ENCODE measurements at regions not wholly inside any gene's neighbourhood (a gene's known extent, or its start where the extent isn't known, plus 50 kb on each side); places are given as distances from the start of the nearest gene placed in this dataset.

DNA sequence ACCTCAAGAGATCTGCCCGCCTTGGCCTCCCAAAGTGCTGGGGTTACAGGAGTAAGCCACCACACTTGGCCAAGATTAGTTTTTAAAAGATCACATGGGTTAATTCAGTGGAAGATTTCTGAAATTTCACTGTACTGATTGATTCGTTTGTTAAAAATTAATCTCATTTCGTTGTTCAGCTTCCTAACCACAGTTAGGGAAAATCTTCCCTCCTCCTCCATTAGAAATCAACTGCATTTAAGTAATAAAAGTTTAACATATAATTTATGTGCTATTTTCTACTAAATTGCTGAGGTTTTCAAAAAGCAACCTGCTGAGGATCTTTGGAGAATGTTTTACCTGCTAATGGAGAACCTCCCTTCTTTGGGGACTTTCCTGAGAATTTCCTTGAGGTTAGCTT, 522.4 kb downstream of the GATA3 start:
- no peak overlapping the region for H2BK5ac ChIP-seq (ENCODE audit: low read depth, low read length, poor library complexity)

DNA sequence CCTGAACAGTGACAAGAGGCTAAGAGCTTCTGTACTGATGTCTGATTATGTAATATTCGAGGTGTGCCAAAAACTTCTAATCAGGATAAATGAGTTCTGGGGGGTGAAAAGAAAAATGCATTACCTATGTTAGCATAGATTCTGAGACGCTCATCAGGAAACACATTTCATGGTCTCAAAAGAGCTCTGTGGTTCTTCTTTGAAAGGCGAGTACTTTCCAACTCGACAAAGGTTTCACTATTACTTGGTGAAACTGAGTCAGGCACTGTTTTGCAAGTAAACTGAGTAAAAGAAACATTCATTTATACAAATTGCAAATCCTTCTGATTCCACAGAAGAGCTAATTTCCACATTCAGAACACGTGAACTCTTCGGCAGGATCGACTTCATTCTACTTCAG, 523.2 kb downstream of the GATA3 start:
- no peaks in the 10 kb centered on the region for H3K27me3 ChIP-seq (ENCODE audit: insufficient read depth, low read length)
- H3K9me3 ChIP-seq (ENCODE audit: insufficient read depth, low read depth, low read length): no peaks in the 10 kb centered on the region
- no peak overlapping the region for H4K91ac ChIP-seq (ENCODE audit: low read depth, low read length)
- no CpG with 5 or more reads among the region's 7 CpGs for WGBS (ENCODE audit: extremely low coverage, insufficient coverage, insufficient read length)
- no peaks in the 10 kb centered on the region for H3K79me2 ChIP-seq (ENCODE audit: control insufficient read depth, insufficient read depth, low read length, poor library complexity)
- no peak overlapping the region for H3K14ac ChIP-seq (ENCODE audit: low read length)
- H3K4me1 ChIP-seq (ENCODE audit: control insufficient read depth in 1 of 2, insufficient read depth in 2 of 2, low read length in 2 of 2): peaks cover 7 to 10% of the 10 kb centered on the region in 2 experiments
- no peak overlapping the region for H3K4me3 ChIP-seq (ENCODE audit: low read depth, low read length)
- no peak overlapping the region for H2BK5ac ChIP-seq (ENCODE audit: low read depth, low read length, poor library complexity)
- DNase-seq: no peak
- H4K8ac ChIP-seq (ENCODE audit: low read depth, low read length): no peak overlapping the region
- H3K4me2 ChIP-seq (ENCODE audit: low read length): no peak overlapping the region
- H2AK5ac ChIP-seq (ENCODE audit: low read length): no peak overlapping the region
- H3K18ac ChIP-seq (ENCODE audit: low read length): no peak overlapping the region
- no peak overlapping the region for H3K23ac ChIP-seq (ENCODE audit: low read length)
- H3K36me3 ChIP-seq (ENCODE audit: control insufficient read depth in 1 of 2, insufficient read depth in 2 of 2, low read length in 2 of 2): no peaks in the 10 kb centered on the region
- H2BK12ac ChIP-seq (ENCODE audit: low read length): no peak overlapping the region
- H2BK120ac ChIP-seq (ENCODE audit: insufficient read depth, low read length, poor library complexity): no peak overlapping the region
- H2AFZ ChIP-seq (ENCODE audit: insufficient read depth, low read length, poor library complexity): no peak overlapping the region
- no peak overlapping the region for H3K9ac ChIP-seq (ENCODE audit: low read length)
- peaks cover 5% of the 10 kb centered on the region for H3K79me1 ChIP-seq (ENCODE audit: low read length)
- H3K27ac ChIP-seq (ENCODE audit: low read depth, low read length): no peak overlapping the region
- no peak overlapping the region for H4K12ac ChIP-seq (ENCODE audit: low read depth, low read length)
- no peak overlapping the region for H3K4ac ChIP-seq (ENCODE audit: low read depth, low read length)

More for the DNA sequence above, 522.4 kb downstream of the GATA3 start:
- H4K12ac ChIP-seq (ENCODE audit: low read depth, low read length): no peak overlapping the region
- H4K91ac ChIP-seq (ENCODE audit: low read depth, low read length): no peak overlapping the region
- H3K4me1 ChIP-seq (ENCODE audit: control insufficient read depth in 1 of 2, insufficient read depth in 2 of 2, low read length in 2 of 2): peaks cover 7 to 8% of the 10 kb centered on the region in 2 experiments
- H2BK120ac ChIP-seq (ENCODE audit: insufficient read depth, low read length, poor library complexity): no peak overlapping the region
- no peak overlapping the region for H2AK5ac ChIP-seq (ENCODE audit: low read length)
- no peak overlapping the region for H3K4me2 ChIP-seq (ENCODE audit: low read length)
- H3K9me3 ChIP-seq (ENCODE audit: insufficient read depth, low read depth, low read length): no peaks in the 10 kb centered on the region
- H4K8ac ChIP-seq (ENCODE audit: low read depth, low read length): no peak overlapping the region
- H2BK12ac ChIP-seq (ENCODE audit: low read length): no peak overlapping the region
- H3K23ac ChIP-seq (ENCODE audit: low read length): no peak overlapping the region
- H3K4ac ChIP-seq (ENCODE audit: low read depth, low read length): no peak overlapping the region
- H3K4me3 ChIP-seq (ENCODE audit: low read depth, low read length): no peak overlapping the region
- H2AFZ ChIP-seq (ENCODE audit: insufficient read depth, low read length, poor library complexity): no peak overlapping the region
- H3K18ac ChIP-seq (ENCODE audit: low read length): no peak overlapping the region
- H3K9ac ChIP-seq (ENCODE audit: low read length): no peak overlapping the region
- no peak overlapping the region for H3K27ac ChIP-seq (ENCODE audit: low read depth, low read length)
- no CpG with 5 or more reads among the region's 3 CpGs for WGBS (ENCODE audit: extremely low coverage, insufficient coverage, insufficient read length)
- H3K36me3 ChIP-seq (ENCODE audit: control insufficient read depth in 1 of 2, insufficient read depth in 2 of 2, low read length in 2 of 2): no peaks in the 10 kb centered on the region
- DNase-seq: no peak
- no peak overlapping the region for H3K14ac ChIP-seq (ENCODE audit: low read length)
- peaks cover 5% of the 10 kb centered on the region for H3K79me1 ChIP-seq (ENCODE audit: low read length)
- H3K79me2 ChIP-seq (ENCODE audit: control insufficient read depth, insufficient read depth, low read length, poor library complexity): no peaks in the 10 kb centered on the region
- no peaks in the 10 kb centered on the region for H3K27me3 ChIP-seq (ENCODE audit: insufficient read depth, low read length)

DNA sequence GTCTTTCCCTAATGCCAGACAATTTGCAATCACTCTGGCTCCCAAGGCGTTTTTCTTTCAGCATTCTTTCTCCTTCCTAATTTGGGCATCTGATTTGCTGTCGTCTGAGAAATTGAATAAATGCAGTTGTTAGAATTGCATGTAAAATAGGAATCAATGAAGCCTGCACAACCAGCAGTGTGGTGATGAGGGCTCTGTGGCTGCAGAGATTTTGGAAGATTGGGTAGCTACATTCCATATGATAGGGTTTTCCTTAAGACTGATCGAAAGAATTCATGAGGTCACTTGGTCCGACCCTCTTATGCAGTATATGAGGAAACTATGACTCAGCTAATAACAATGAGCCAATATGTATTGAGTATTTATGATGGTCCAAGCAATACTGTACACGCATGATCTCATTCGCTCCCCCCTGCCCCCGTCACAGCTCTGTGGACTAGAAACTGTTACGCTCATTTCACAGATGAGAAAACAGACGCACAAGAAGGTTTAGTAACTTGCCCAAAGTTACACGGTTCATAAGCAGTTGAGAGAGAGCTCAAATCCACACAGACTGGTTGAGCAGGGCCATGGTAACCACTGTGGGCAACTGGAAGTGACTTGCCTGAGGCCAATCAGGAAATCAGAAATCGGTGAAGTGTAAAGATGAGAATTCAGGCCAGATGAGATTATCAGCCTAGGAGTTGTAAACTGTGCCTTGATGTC, 527.2 kb downstream of the GATA3 start:
- H3K9ac ChIP-seq (ENCODE audit: low read length): no peak overlapping the region
- no peaks in the 10 kb centered on the region for H3K9me3 ChIP-seq (ENCODE audit: insufficient read depth, low read depth, low read length)
- no peak overlapping the region for H3K4me3 ChIP-seq (ENCODE audit: low read depth, low read length)
- no peak overlapping the region for H3K18ac ChIP-seq (ENCODE audit: low read length)
- H3K36me3 ChIP-seq (ENCODE audit: control insufficient read depth in 1 of 2, insufficient read depth in 2 of 2, low read length in 2 of 2): no peaks in the 10 kb centered on the region
- H4K8ac ChIP-seq (ENCODE audit: low read depth, low read length): no peak overlapping the region
- no peak overlapping the region for H3K23ac ChIP-seq (ENCODE audit: low read length)
- peak overlapping the region; percentile 2 for H2BK12ac ChIP-seq (ENCODE audit: low read length)
- H4K12ac ChIP-seq (ENCODE audit: low read depth, low read length): no peak overlapping the region
- DNase-seq: peak; percentile 91 to 96
- peaks cover 7 to 10% of the 10 kb centered on the region in 2 experiments for H3K4me1 ChIP-seq (ENCODE audit: control insufficient read depth in 1 of 2, insufficient read depth in 2 of 2, low read length in 2 of 2)
- H3K4me2 ChIP-seq (ENCODE audit: low read length): peak overlapping the region; percentile 33
- no peak overlapping the region for H3K14ac ChIP-seq (ENCODE audit: low read length)
- no peak overlapping the region for H4K91ac ChIP-seq (ENCODE audit: low read depth, low read length)
- H2AK5ac ChIP-seq (ENCODE audit: low read length): no peak overlapping the region
- H3K27me3 ChIP-seq (ENCODE audit: insufficient read depth, low read length): no peaks in the 10 kb centered on the region
- H2AFZ ChIP-seq (ENCODE audit: insufficient read depth, low read length, poor library complexity): no peak overlapping the region
- H3K4ac ChIP-seq (ENCODE audit: low read depth, low read length): no peak overlapping the region
- H3K79me2 ChIP-seq (ENCODE audit: control insufficient read depth, insufficient read depth, low read length, poor library complexity): no peaks in the 10 kb centered on the region
- H3K27ac ChIP-seq (ENCODE audit: low read depth, low read length): peak overlapping the region; percentile 12
- peaks cover 5% of the 10 kb centered on the region for H3K79me1 ChIP-seq (ENCODE audit: low read length)
- H2BK5ac ChIP-seq (ENCODE audit: low read depth, low read length, poor library complexity): peak overlapping the region; percentile 24
- no CpG with 5 or more reads among the region's 11 CpGs for WGBS (ENCODE audit: extremely low coverage, insufficient coverage, insufficient read length)
- H2BK120ac ChIP-seq (ENCODE audit: insufficient read depth, low read length, poor library complexity): no peak overlapping the region

DNA sequence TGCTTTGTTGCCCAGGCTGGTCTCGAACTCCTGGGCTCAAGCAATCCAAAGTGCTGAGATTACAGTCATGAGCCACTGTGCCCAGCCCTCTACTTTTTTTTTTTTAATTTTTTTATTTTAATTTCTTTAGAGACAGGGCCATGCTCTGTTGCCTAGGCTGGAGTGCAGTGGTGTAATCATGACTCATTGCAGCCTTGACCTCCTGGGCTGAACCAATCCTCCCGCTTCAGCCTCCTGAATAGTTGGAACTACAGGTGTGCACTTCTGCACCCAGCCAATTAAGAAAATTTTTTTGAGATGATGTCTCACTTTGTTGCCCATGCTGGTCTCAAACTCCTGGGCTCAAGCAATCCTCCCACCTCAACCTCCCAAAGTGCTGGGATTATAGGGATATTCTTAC, 528.6 kb downstream of the GATA3 start:
- no peak overlapping the region for H3K4me3 ChIP-seq (ENCODE audit: low read depth, low read length)
- H2AFZ ChIP-seq (ENCODE audit: insufficient read depth, low read length, poor library complexity): no peak overlapping the region
- no peaks in the 10 kb centered on the region for H3K36me3 ChIP-seq (ENCODE audit: control insufficient read depth in 1 of 2, insufficient read depth in 2 of 2, low read length in 2 of 2)
- H4K12ac ChIP-seq (ENCODE audit: low read depth, low read length): no peak overlapping the region
- H3K79me1 ChIP-seq (ENCODE audit: low read length): peaks cover 5% of the 10 kb centered on the region
- no peak overlapping the region for H4K91ac ChIP-seq (ENCODE audit: low read depth, low read length)
- no peak overlapping the region for H3K23ac ChIP-seq (ENCODE audit: low read length)
- no CpG with 5 or more reads among the region's 2 CpGs for WGBS (ENCODE audit: extremely low coverage, insufficient coverage, insufficient read length)
- H3K27me3 ChIP-seq (ENCODE audit: insufficient read depth, low read length): no peaks in the 10 kb centered on the region
- H3K4me2 ChIP-seq (ENCODE audit: low read length): no peak overlapping the region
- H3K9ac ChIP-seq (ENCODE audit: low read length): no peak overlapping the region
- H3K79me2 ChIP-seq (ENCODE audit: control insufficient read depth, insufficient read depth, low read length, poor library complexity): no peaks in the 10 kb centered on the region
- H3K9me3 ChIP-seq (ENCODE audit: insufficient read depth, low read depth, low read length): no peaks in the 10 kb centered on the region
- no peak overlapping the region for H3K4ac ChIP-seq (ENCODE audit: low read depth, low read length)
- peak; percentile 53 to 68 for DNase-seq
- no peak overlapping the region for H3K18ac ChIP-seq (ENCODE audit: low read length)
- peaks cover 7 to 10% of the 10 kb centered on the region in 2 experiments for H3K4me1 ChIP-seq (ENCODE audit: control insufficient read depth in 1 of 2, insufficient read depth in 2 of 2, low read length in 2 of 2)
- H2BK5ac ChIP-seq (ENCODE audit: low read depth, low read length, poor library complexity): no peak overlapping the region
- H4K8ac ChIP-seq (ENCODE audit: low read depth, low read length): no peak overlapping the region
- H2BK12ac ChIP-seq (ENCODE audit: low read length): no peak overlapping the region
- H2AK5ac ChIP-seq (ENCODE audit: low read length): no peak overlapping the region
- H3K14ac ChIP-seq (ENCODE audit: low read length): no peak overlapping the region
- no peak overlapping the region for H3K27ac ChIP-seq (ENCODE audit: low read depth, low read length)
- no peak overlapping the region for H2BK120ac ChIP-seq (ENCODE audit: insufficient read depth, low read length, poor library complexity)
